ENCODE measurements at regions not wholly inside any gene's neighbourhood (a gene's known extent, or its start where the extent isn't known, plus 50 kb on each side); places are given as distances from the start of the nearest gene placed in this dataset.

DNA sequence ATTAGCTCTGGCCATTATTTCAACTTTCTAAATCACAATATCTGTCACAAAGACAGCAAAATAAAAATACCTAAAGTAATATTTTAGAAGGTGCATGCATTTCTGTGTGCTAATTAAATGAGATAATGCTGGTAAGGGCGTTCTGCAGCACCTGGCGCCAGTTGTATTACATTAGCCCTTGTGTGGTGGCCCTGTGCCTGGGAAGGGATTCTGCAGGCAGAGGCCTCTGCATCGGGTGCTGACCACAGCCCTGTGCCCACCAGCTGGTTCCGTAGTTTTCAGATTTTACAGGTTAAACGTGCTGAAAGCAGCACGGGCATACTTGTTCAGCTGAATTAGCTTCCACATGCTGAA lies 157.7 kb upstream of the PRKCQ start:
- TF ChIP-seq, protein P1, sequence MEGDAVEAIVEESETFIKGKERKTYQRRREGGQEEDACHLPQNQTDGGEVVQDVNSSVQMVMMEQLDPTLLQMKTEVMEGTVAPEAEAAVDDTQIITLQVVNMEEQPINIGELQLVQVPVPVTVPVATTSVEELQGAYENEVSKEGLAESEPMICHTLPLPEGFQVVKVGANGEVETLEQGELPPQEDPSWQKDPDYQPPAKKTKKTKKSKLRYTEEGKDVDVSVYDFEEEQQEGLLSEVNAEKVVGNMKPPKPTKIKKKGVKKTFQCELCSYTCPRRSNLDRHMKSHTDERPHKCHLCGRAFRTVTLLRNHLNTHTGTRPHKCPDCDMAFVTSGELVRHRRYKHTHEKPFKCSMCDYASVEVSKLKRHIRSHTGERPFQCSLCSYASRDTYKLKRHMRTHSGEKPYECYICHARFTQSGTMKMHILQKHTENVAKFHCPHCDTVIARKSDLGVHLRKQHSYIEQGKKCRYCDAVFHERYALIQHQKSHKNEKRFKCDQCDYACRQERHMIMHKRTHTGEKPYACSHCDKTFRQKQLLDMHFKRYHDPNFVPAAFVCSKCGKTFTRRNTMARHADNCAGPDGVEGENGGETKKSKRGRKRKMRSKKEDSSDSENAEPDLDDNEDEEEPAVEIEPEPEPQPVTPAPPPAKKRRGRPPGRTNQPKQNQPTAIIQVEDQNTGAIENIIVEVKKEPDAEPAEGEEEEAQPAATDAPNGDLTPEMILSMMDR (conservative IDR thresholded peaks at IDR 0.05; ENCODE audit: low read depth, low read length), result no peak
- H3K4me3 ChIP-seq (ENCODE audit: low read depth, low read length), result peak overlapping the region; percentile 40
- DNase-seq (ENCODE audit: low read depth), result no peak

DNA sequence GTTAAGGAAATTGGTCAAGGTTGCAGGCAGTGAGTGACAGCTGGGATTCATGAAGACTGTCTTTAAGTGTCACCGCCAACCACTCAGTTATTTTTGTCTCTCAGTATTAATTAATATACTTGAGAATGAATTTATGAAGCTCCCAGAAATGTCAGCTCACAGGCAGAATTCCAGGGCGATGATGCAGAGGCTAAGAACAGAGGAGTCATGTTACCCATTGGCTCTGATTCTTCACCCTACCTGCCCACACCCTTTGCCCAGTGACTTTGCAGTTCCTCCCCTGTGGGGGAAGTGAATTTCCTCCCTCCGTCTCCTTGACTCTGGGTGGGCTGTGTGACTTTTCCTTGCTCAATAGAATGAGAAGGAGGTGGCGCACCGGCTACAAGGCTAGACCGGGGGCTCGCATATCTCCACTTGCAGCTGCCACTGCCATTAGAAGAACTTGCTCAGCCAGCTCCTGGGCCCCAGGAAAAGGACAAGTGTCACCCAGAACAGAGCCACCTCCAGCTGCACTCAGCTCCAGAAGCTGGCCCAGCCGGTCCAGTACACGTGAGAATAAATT lies 157.1 kb upstream of the PRKCQ start:
- TF ChIP-seq, protein P1 (conservative IDR thresholded peaks at IDR 0.05; ENCODE audit: low read depth, low read length), result no peak
- peak overlapping the region; percentile 40 for H3K4me3 ChIP-seq (ENCODE audit: low read depth, low read length)
- DNase-seq (ENCODE audit: low read depth), result peak; percentile 52

GRCh38 chr10:6734286-6734685 lies 154.2 kb upstream of the PRKCQ start:
- no peak for DNase-seq (ENCODE audit: low read depth)
- H3K4me3 ChIP-seq (ENCODE audit: low read depth, low read length), result no peak overlapping the region
- TF ChIP-seq, protein P1 (conservative IDR thresholded peaks at IDR 0.05; ENCODE audit: low read depth, low read length), result no peak

DNA sequence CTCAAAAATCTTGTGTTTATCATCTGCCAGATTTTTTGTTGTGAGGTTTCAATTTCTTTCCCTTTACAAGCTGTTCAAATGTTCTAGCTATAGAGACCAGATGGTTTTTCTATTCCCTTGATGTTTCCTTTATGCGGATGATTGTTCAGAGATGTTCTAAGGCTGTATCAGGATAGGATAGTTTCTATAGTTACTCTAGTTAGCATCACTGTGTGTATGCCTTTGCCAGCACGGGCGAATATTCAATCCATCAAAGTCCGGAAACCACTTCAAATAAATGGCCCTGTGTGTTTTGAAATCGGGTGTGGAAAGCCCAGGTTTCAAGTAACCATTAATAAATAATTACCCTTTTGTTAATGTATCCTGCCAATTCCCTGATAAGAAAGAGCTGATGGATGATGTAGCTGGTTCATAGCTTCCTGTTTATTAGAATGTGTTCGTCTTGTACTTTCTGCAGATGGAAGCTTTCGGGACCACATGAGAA lies 149.8 kb upstream of the PRKCQ start:
- no peak overlapping the region for H3K4me3 ChIP-seq (ENCODE audit: low read depth, low read length)
- DNase-seq (ENCODE audit: low read depth), result no peak
- TF ChIP-seq, protein P1 (conservative IDR thresholded peaks at IDR 0.05; ENCODE audit: low read depth, low read length), result no peak

GRCh38 chr10:6729071-6729774 lies 149.1 kb upstream of the PRKCQ start:
- DNase-seq (ENCODE audit: low read depth), result peak; percentile 73
- H3K4me3 ChIP-seq (ENCODE audit: low read depth, low read length), result no peak overlapping the region
- TF ChIP-seq, protein P1 (conservative IDR thresholded peaks at IDR 0.05; ENCODE audit: low read depth, low read length), result no peak

GRCh38 chr10:6726924-6727323 lies 146.8 kb upstream of the PRKCQ start:
- no peak overlapping the region for H3K4me3 ChIP-seq (ENCODE audit: low read depth, low read length)
- DNase-seq (ENCODE audit: low read depth), result no peak
- TF ChIP-seq, protein P1 (conservative IDR thresholded peaks at IDR 0.05; ENCODE audit: low read depth, low read length), result no peak

DNA sequence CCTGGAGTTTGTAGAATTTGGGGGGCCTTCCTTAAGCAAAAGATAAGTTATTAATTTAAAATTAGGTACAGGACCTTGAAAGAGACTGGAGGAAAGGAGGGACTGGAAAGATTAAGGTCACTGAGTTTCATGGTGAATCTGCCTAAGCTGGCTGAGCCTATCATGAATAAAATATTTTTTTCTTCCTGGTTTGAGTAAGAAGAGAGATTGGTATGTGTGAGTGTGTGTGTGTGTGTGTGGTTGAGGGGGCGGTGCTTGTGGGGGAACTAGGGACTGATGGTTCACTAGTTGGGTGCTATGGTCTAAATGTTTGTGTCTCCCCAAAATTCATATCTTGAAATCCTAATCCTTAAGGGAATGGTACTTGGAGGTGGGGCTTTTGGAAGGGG lies 142.5 kb upstream of the PRKCQ start:
- DNase-seq (ENCODE audit: low read depth), result peak; percentile 18
- H3K4me3 ChIP-seq (ENCODE audit: low read depth, low read length), result no peak overlapping the region
- TF ChIP-seq, protein P1 (conservative IDR thresholded peaks at IDR 0.05; ENCODE audit: low read depth, low read length), result no peak
